Ascending aorta (tissue), 2 donors: ENCODE measurements at regions not wholly inside any gene's neighbourhood (a gene's known extent, or its start where the extent isn't known, plus 50 kb on each side); places are given as distances from the start of the nearest gene placed in this dataset.

Experiments used
- DNase-seq, 2 donors: peaks; one replicate each; pipeline ENCODE4 v3.0.0-alpha.2; 2019; ENCODE audit warnings: low spot score in 2 of 2
- H3K27ac ChIP-seq, 2 donors: fragments of 200-600 bp; sonication (generic); one replicate each; pipeline ENCODE4 v1.5.1; 2016 to 2017; ENCODE audit warnings: mild to moderate bottlenecking in 1 of 2
- H3K27me3 ChIP-seq: fragments of 200-600 bp; sonication (generic); one replicate; pipeline ENCODE4 v1.5.1; 2017
- H3K36me3 ChIP-seq, 2 donors: fragments of 200-600 bp; sonication (generic); one replicate each; pipeline ENCODE4 v1.5.1; 2016
- H3K4me1 ChIP-seq, 2 donors: fragments of 200-600 bp; sonication (generic); one replicate each; pipeline ENCODE4 v1.5.1; 2016 to 2017; ENCODE audit warnings: mild to moderate bottlenecking in 1 of 2
- H3K4me3 ChIP-seq, 2 donors: fragments of 200-600 bp; sonication (generic); one replicate each; pipeline ENCODE4 v1.5.1; 2016 to 2017; ENCODE audit warnings: mild to moderate bottlenecking in 1 of 2
- H3K9me3 ChIP-seq, 2 donors: fragments of 200-600 bp; sonication (generic); one replicate each; pipeline ENCODE4 v1.5.1; 2016
- intact Hi-C: fragments of 100-400 bp; cut with DNase I; formaldehyde crosslinking; loops from one replicate; pipeline ENCODE4 v1.15.1; 2023
- TF ChIP-seq, protein P1 (sequence below), 3 experiments: fragments of 200-600 bp in 2 of 3; fragments of 450-650 bp in 1 of 3; sonication (generic) in 2 of 3; IDR thresholded peaks; one replicate each; pipeline ENCODE4 v1.5.1; 2016 to 2019; ENCODE audit warnings: antibody characterized with exemption in 3 of 3, mild to moderate bottlenecking in 1 of 3, moderate library complexity in 1 of 3

DNA sequence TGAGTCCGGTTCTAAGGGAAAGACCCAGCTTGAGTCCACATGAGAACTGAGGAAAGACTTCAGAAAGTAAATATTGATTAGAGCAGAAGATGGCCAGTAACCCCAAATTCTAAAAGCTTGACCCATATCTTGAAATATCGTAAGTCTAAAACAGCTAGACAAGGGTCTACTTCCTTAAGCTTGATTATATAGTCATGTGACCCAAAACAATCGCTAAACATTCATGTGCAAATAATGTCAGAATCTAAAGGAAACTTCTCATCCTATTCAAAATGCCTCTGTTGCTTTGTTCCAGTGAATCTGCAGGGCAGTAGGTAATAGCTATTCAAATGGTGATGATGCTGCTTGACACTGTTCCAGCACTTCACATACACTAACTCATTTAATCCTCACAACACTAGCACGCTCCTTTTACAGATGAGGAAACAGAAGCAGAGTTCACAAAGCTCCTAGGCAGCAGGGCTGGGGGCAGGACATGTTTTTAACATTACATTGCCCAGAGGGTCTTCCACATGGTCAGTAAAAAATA, 52.6 kb downstream of the TCF20 start:
- no peaks in the 10 kb centered on the region for H3K9me3 ChIP-seq
- H3K36me3 ChIP-seq = peaks cover 19 to 25% of the 10 kb centered on the region in 2 donors
- H3K27ac ChIP-seq = no peak overlapping the region
- DNase-seq = no peak
- H3K4me1 ChIP-seq = no peaks in the 10 kb centered on the region
- TF ChIP-seq, protein P1, sequence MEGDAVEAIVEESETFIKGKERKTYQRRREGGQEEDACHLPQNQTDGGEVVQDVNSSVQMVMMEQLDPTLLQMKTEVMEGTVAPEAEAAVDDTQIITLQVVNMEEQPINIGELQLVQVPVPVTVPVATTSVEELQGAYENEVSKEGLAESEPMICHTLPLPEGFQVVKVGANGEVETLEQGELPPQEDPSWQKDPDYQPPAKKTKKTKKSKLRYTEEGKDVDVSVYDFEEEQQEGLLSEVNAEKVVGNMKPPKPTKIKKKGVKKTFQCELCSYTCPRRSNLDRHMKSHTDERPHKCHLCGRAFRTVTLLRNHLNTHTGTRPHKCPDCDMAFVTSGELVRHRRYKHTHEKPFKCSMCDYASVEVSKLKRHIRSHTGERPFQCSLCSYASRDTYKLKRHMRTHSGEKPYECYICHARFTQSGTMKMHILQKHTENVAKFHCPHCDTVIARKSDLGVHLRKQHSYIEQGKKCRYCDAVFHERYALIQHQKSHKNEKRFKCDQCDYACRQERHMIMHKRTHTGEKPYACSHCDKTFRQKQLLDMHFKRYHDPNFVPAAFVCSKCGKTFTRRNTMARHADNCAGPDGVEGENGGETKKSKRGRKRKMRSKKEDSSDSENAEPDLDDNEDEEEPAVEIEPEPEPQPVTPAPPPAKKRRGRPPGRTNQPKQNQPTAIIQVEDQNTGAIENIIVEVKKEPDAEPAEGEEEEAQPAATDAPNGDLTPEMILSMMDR (IDR thresholded peaks at IDR 0.05) = no peak
- no peaks in the 10 kb centered on the region for H3K27me3 ChIP-seq
- no peak overlapping the region for H3K4me3 ChIP-seq
- intact Hi-C loops = no loop called here

DNA sequence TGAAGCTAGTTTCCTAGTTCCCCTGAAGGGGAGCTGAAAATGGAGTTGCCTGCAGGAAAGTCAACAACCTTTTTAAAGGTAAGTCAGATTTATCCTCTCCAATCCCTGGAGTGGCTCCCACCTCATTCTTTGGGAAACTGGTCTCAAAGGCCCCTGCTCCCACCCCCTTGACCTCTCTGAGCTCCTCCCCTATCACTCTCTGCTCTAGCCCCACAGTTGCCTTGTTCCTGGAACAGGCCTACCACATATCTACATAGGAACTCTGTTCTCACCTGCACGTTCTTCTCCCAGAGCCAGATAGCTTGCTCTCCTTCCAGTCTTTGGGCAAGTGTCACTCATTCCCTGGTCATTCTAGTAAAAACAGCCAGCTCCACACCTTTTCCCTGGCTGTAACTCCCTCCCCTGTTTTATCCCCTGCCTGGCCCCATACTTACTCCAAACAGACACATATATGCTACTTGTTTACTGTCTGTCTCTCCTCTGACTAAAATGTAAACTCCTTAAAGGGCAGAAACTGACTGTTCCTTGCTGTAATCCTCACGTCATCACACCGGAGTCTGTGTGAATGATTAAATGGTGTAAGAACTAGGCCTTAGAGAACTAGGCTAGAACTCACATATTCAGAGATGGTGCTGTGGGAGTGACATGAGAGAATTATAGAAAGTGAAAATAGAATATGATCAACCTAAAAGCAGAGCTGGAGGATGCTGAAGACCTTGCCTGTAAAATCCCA, 53.3 kb downstream of the TCF20 start:
- Histone ChIP-seq H3K4me3 (no peak overlapping the region), H3K27ac (no peak overlapping the region), H3K9me3 (no peaks in the 10 kb centered on the region), H3K4me1 (no peaks in the 10 kb centered on the region), H3K36me3 (peaks cover 24 to 31% of the 10 kb centered on the region in 2 donors), H3K27me3 (no peaks in the 10 kb centered on the region)
- DNase-seq = no peak
- intact Hi-C loops = no loop called here
- TF ChIP-seq, protein P1 (IDR thresholded peaks at IDR 0.05) = no peak

DNA sequence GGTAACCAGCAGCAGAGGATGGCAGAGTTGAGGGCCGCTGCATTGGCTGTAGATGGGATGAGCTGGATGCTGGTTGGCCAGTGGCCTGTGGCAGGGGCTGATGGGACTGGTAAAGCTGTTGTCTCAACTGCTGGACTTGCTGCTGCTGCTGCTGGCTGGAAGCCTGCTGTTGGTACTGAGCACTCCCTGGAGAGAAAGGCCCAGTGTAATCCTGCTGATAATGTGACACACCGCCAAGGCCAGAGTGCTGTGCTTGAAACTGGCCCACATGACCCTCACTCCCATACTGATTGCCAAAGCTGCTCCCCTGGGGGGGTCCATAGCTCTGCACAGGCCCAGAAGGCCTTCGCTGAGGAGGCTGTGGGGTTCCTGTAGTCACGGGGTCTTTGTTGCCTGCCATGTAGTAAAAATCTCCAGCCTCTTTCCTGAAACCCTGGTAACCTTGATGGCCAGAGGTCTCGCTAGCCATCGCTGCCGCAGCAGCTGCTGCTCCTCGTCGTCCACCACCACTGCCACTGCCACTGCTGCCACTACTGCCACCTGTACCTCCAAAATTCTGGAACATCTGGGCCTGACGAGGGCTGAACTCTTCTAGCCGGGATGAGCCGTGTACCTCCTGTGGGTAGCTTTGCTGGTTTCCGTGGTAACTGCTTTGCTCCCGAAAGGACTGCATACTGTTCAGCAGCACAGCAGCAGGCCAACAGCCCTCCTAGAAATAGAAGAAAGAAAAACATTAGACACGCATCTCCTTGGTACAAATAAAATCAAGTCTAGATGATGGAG, 55.6 kb downstream of the TCF20 start:
- Histone ChIP-seq H3K4me1 (no peaks in the 10 kb centered on the region), H3K4me3 (no peak overlapping the region), H3K36me3 (peaks cover 25 to 53% of the 10 kb centered on the region in 2 donors), H3K9me3 (no peaks in the 10 kb centered on the region), H3K27me3 (no peaks in the 10 kb centered on the region), H3K27ac (no peak overlapping the region)
- intact Hi-C loops = no loop called here
- TF ChIP-seq, protein P1 (IDR thresholded peaks at IDR 0.05) = no peak
- DNase-seq = no peak

DNA sequence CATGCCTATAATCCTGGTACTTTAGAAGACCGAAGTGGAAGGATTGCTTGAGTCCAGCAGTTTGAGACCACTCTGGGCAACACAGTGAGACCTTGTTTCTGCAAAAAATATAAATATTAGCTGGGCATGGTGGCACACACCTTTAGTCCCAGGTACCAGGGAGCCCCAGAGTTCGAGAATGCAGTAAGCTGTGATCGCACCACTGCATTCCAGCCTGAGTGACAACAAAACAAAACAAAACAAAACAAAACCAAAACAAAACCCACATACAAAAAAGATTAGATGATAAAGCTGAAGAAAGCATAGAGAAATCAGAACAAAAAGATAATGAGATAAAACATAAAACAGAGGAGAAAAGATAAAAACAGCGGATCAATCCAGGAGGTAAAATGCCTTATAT, 62.1 kb downstream of the TCF20 start:
- Histone ChIP-seq H3K9me3 (no peaks in the 10 kb centered on the region), H3K27me3 (no peaks in the 10 kb centered on the region), H3K4me1 (peaks cover 0 to 4% of the 10 kb centered on the region in 2 donors), H3K4me3 (no peak overlapping the region), H3K27ac (no peak overlapping the region), H3K36me3 (peaks cover 11 to 36% of the 10 kb centered on the region in 2 donors)
- DNase-seq = no peak
- intact Hi-C loops = no loop called here
- TF ChIP-seq, protein P1 (IDR thresholded peaks at IDR 0.05) = no peak

- Histone ChIP-seq H3K36me3 (peaks cover 7 to 32% of the 10 kb centered on the region in 2 donors), H3K4me3 (no peak overlapping the region), H3K27me3 (no peaks in the 10 kb centered on the region), H3K9me3 (no peaks in the 10 kb centered on the region), H3K27ac (no peak overlapping the region), H3K4me1 (peaks cover 0 to 4% of the 10 kb centered on the region in 2 donors)
- intact Hi-C loops = no loop called here
- TF ChIP-seq, protein P1 (IDR thresholded peaks at IDR 0.05) = no peak
- no peak for DNase-seq
Observed at GRCh38 chr22:42207918-42208317, 62.5 kb downstream of the TCF20 start.
